HG03280 (cell line): ENCODE measurements at regions not wholly inside any gene's neighbourhood (a gene's known extent, or its start where the extent isn't known, plus 50 kb on each side); places are given as distances from the start of the nearest gene placed in this dataset.

Experiments
- ATAC-seq: cut with Tn5 transposase; IDR thresholded peaks from one replicate; pipeline ENCODE4 v1.9.1; 2021; ENCODE audit warnings: mild to moderate bottlenecking, moderate library complexity; ENCODE audit not compliant: unreplicated experiment

DNA sequence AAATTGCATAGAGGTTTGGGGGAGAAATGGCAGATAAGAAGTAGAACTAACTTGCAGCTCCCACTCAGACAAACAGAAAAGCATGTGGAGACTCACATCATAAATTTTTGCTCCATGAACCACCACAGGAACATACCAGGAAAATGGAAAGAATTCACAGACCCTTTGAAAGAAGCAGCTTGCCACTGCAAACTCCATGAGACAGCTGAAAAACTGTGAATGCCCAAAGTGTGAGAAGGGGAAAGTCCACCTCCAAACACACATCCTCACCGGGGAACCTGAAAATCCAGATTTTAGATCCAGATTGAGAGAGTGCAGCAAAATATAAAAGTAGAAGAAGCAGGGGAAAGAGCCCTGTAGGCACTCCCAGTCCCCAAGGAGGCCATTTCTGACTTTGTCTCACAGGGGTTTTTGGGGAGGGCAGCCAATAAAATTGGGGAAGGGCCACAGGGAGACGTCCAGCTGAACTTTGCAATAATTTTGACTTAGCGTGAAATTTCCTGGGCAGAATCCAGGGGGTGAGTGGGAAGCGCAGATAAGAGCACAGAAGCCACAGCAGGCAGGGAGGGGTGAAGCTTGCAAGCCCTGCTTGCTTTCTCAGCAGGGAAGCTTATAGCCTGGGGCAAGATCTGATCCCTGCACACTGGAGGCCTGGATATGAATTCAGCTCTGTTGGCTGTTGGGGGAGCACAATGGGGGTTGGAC lies 183.4 kb upstream of the UBE2E2 start:
- ATAC-seq: no peak

GRCh38 chr3:23028294-23028693 lies 174.8 kb upstream of the UBE2E2 start:
- ATAC-seq: no peak

- no peak for ATAC-seq
Observed at GRCh38 chr3:23029001-23029400, 174.1 kb upstream of the UBE2E2 start.

DNA sequence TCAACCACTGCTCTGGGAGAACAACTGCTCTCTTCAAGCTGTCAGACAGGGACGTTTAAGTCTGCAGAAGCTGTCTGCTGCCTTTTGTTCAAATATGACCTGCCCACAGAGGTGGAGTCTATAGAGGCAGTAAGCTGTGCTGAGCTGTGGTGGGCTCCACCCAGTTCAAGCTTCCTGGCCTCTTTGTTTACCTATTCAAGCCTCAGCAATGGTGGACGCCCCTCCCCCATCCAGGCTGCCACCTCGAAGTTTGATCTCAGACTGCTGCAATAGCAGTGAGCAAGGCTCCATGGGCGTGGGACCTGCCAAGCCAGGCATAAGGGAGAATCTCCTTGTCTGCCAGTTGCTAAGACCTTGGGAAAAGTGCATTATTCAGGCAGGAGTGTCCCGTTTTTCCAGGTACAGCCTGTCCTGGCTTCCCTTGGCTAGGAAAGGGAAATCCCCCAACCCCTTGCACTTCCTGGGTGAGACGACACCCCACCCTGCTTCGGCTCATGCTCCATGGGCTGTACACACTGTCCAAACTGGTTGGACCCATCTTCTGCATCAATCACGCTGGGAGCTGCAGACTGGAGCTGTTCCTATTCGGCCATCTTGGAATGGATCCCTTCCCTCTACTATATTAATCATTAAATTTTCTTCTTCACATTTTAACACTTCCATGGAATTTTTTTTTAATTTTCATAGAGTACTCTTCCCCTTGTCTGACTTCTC lies 167.0 kb upstream of the UBE2E2 start:
- ATAC-seq: no peak

DNA sequence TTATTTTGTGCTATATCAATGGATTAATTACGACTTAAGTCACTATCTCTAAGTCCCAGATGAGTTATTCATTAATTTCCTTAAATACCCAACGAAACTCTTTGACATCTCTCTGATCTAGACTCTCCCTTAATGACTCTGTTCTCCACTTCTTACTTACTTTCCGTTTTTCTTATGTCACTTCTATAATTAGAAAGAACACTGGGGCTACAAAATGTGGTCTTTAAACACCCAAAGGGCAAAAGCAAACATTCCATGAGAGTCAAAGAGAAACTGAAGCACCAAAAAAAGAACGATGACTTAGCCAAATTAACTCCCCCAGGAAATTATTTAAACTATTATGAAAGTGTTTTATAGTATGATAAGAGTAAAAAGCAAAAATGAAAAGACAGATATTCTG lies 166.4 kb upstream of the UBE2E2 start:
- ATAC-seq: peak; percentile 57

DNA sequence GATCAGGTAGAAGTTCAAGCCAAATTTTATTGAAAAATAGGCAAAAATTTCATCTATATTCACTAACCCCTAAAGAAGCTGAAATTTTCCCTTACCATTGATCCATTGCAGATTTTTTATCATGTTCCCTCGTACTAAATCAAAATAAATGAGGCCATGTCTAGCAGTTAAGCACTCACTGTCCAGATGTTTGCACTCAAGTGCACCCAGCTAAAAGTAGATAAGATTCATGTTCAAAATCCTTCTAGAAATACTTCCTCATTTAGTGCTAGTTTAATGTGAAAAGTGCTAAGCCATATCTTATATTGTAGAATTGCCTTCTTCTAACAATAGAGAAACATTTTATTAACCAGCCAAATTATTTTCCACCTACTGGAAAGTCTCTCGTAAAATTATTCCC lies 164.7 kb upstream of the UBE2E2 start:
- ATAC-seq: no peak

- no peak for ATAC-seq
Observed at GRCh38 chr3:23041918-23042696, 161.0 kb upstream of the UBE2E2 start.

- ATAC-seq: no peak
Observed at GRCh38 chr3:23044463-23044862, 158.7 kb upstream of the UBE2E2 start.

GRCh38 chr3:23046536-23046935 lies 156.6 kb upstream of the UBE2E2 start:
- ATAC-seq: no peak

- no peak for ATAC-seq
Observed at GRCh38 chr3:23051240-23052140, 151.6 kb upstream of the UBE2E2 start.

GRCh38 chr3:23052208-23052607 lies 150.9 kb upstream of the UBE2E2 start:
- no peak for ATAC-seq

- ATAC-seq: no peak
Observed at GRCh38 chr3:23052620-23053019, 150.5 kb upstream of the UBE2E2 start.

- peak; percentile 68 for ATAC-seq
Observed at GRCh38 chr3:23055733-23056376, 147.3 kb upstream of the UBE2E2 start.

DNA sequence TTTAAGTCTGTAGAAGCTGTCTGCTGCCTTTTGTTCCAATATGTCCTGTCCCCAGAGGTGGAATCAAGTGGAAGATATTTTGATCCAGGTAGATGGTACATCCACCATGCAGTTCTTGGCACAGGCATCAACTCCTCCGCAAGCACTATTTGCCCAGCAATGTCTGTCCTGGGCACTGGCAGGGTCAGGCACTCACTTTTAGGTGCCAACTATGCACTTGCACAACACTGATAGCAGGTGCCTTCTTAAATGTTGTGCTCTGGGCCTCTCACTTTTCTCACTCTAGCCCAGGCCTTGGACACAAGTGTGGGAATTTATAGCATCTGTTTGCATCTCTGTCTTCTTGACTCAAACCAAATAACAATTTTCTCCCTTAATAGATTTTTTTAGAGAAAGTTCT lies 140.5 kb upstream of the UBE2E2 start:
- ATAC-seq: no peak

GRCh38 chr3:23062982-23063381 lies 140.1 kb upstream of the UBE2E2 start:
- no peak for ATAC-seq

DNA sequence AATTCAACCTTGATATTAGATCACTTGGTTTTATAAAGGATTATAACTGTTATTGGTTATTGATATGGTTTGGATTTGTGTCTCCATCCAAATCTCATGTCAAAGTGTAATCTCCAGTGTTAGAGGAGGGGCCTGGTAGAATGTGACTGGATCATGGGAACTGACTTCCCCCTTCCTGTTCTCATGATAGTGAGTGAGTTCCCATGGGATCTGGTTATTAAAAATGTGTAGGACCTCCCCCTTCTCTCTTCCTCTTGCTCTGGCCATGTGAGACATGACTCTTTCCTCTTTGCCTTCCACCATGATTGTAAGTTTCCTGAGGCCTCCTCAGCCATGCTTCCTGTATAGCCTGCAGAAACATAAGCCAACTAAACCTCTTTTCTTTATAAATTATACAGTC lies 136.0 kb upstream of the UBE2E2 start:
- no peak for ATAC-seq

DNA sequence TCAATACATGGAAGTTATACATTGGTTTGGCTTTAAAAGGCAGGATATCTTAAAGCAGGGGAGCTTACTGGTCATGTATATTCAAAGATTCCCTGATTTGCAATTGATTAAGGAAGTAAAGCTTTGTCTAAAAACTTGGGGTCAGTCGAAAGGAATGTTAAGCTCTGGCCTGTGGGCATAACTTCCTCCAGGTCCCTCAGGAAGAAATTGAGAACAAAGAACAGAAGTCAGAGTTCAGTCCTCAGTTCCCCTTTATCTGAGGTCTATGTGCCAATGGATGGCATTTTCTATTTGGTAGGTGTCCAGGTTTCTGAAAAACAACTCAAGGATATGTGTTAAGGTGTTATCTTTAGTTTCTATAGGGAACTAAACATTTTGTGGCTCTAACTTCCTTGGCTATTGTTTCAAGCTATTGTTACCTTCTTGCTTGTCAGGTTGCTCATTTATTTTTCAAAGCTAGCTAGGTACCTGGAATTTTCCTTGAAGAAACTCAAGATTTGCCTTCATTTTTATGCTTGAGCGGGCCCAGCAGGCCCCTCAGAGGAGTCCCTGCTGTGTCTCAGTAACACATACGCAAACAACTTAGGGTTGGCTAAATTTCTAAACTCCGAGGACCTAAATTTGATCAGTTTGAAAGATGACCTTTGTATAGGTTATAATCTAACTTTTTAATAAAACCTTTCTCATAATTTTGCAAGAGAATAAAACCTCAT lies 135.0 kb upstream of the UBE2E2 start:
- no peak for ATAC-seq

- no peak for ATAC-seq
Observed at GRCh38 chr3:23071296-23071695, 131.8 kb upstream of the UBE2E2 start.

GRCh38 chr3:23071758-23072157 lies 131.4 kb upstream of the UBE2E2 start:
- peak; percentile 71 for ATAC-seq

DNA sequence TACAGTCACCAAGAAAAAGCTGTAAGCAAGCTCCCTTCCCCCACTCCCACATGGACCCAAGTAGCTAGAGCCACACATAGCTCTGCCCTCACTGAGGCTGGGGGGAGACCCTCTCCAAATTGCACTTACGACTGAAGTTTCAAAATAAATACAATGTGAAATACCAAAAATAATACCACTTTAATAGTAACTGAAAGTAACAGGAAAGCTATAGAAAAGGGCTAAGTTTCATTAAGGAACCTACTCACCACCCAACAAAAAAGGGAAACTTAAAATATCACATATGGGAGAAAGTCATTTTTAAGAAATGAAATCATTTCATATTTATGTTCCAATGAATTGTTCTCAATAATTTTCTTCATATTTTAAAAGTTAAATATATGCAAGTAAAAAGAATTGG lies 130.4 kb upstream of the UBE2E2 start:
- no peak for ATAC-seq
